GM18868 (cell line): ENCODE measurements at regions not wholly inside any gene's neighbourhood (a gene's known extent, or its start where the extent isn't known, plus 50 kb on each side); places are given as distances from the start of the nearest gene placed in this dataset.

Experiments
- ATAC-seq: cut with Tn5 transposase; IDR thresholded peaks from one replicate; pipeline ENCODE4 v1.9.1; 2021; ENCODE audit warnings: mild to moderate bottlenecking, moderate library complexity; ENCODE audit not compliant: unreplicated experiment

DNA sequence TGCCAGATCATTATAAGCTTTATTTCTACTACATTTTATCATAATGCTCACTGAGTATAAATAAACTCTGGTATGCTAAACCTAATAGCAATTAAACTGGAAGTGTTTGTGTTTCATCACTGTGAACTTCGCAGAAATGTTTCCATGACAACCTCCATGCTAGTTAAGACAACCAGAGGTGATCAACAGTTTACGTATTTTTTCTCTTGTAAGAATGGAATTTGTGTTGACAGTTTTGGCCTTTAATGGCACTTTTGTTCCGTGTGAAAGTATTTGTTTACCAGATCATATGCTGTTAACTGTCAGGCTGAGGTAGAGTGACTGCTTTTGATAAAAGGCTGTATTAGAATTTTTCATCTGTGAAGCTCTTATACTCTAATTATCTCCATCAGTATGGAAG lies 212.1 kb upstream of the PPP1R3A start:
- ATAC-seq = no peak

DNA sequence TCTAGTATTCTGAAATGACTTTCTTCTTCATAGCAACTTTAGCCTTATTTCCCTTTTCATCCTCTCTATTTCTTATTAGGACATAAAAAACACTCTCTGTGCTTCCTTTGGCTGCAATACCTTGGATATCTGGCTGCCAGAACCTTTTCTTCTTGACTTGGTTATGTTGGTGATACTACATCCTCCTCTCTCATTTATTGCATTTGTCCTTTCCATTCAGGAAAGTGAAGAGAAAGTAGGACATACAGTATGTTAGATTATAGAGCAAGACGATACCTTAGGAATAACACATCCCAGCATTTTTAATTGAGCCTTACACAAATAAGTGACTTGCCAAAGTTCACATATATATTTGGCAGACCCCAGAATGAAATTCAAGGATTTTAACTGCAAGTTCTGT lies 210.1 kb upstream of the PPP1R3A start:
- no peak for ATAC-seq

DNA sequence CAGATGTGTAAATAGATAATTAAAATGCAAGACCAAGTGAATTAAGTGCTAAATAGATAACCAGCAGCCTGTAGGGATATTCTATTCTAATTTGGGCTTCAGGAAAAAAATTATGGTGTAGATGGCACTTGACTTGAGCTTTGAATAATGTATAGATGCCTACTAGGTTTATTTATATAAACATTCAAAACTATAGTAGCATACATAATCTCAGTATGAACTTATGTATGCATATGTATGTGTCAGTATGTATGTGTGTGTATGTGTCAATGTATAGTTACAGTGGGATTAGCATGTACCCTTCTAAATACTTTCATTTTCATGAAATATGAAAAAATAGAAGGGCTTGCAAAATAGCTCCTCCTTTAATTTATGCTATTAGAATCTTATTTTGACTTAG lies 207.3 kb upstream of the PPP1R3A start:
- ATAC-seq = no peak

- ATAC-seq = no peak
Observed at GRCh38 chr7:114112806-114113205, 194.0 kb upstream of the PPP1R3A start.

- no peak for ATAC-seq
Observed at GRCh38 chr7:114110666-114111065, 191.9 kb upstream of the PPP1R3A start.

- no peak for ATAC-seq
Observed at GRCh38 chr7:114109721-114110120, 190.9 kb upstream of the PPP1R3A start.

DNA sequence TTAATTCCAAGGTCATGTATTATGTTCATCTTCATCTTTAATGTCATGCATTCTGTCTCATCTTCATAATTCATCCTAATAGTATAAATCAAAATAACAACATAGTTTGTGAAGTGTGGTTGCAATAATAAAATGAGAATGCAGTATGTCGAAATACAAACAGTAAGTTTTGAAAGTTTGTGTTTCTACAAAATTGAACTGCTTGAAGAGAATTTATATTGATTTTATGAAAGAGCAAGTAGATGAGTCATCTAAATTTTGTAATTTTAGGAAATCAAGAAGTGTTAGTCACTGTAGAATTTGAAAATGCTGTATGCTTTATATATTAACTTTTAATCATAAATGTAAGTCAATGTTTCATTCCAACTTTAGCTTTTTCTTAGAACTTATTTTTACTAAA lies 190.5 kb upstream of the PPP1R3A start:
- no peak for ATAC-seq

DNA sequence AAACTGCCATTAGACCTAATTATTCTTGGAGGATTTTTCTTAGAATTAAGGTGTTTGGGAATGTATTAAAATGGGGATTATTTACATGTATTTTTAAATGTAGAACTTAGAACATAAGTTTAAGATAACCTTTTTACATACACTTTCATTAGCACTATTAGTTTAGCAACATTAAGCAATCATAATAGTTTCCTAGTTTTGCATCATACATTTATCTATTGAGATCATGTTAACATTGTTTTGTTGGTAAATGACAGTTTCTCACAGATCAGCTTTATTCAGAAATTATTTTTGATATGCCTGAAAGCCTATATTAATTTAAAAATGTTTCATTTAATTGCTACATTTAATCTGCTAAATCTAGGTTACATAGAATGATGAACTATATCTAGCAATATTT lies 189.7 kb upstream of the PPP1R3A start:
- no peak for ATAC-seq

DNA sequence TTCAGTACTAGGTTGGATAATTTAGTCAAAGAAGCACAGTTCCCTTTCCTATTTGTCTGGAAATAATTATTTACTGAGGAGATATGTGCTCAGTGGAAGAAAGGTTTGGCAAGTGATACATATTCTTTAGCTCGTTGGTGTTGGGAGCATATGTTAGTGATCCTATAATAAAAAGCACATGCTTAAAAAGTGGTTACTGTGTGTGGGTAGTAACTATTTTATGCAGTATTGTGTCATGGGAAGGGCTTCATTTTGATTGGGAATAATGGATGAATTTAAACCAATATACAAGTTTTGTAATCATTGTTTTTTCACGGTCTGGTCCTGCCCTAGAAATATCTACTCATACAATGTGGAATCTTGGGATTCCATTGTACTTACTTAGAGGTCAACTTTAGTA lies 188.7 kb upstream of the PPP1R3A start:
- no peak for ATAC-seq

DNA sequence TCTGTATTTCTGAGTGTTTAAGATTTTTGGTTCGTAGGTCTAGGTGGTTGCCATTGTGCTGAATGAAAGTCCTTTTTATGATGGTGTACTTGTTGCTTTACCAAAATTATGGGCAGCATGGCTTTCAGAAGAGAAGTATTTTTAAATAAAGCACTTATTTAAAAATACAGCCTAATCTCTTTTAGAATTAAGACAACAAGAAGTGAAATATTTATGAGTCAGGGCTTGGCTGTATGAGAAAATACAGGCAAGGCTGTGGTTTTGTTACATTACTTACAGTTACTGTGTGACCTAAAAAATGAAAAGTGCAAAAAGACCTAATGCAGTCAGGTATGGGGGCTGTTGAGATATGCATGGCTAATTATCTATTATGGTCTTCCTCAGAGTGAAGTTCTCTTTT lies 185.2 kb upstream of the PPP1R3A start:
- ATAC-seq = no peak

GRCh38 chr7:114102996-114103395 lies 184.2 kb upstream of the PPP1R3A start:
- no peak for ATAC-seq

- no peak for ATAC-seq
Observed at GRCh38 chr7:114102131-114102530, 183.3 kb upstream of the PPP1R3A start.

DNA sequence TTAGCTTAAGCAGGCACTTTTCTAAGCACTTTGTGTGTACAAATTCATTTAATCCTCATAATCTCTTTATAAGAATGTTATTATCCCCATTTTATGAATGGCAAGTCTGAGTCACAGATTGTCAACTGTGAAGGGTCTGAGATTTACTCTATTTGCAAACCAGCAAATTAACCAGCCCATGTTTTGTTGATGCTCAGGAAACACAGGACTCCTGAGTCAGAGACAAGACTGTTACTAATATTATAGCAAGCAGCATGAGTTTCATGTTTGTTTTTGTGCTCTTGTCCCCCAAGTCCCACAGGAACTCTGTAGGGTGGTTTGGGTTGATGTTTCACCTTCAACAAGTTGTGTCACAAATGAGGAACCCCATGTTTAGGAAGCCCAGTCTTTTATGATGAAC lies 182.0 kb upstream of the PPP1R3A start:
- no peak for ATAC-seq

GRCh38 chr7:114099337-114099736 lies 180.5 kb upstream of the PPP1R3A start:
- ATAC-seq = no peak

- no peak for ATAC-seq
Observed at GRCh38 chr7:114095885-114096284, 177.1 kb upstream of the PPP1R3A start.

DNA sequence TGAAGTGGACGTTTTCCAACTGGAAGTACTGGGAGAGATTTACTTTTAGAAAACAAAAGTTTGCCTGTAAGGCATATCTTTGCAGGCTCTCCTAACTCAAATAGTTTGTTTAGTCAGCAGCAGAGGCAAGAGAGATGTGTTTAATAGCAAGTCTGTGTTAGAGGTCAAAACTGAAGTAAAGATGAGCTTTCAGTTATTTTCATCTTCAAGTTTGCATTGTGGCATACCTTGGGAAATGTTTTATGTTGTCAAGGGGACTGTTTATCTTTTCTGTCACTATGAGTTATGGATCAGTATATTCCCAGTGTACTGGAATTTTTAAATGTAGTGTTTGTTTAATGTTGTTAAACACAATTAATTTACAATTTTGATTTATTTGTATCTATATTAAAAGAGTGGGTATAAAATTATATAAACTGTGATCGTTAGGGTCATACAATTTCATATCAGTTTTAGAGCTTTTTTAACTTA lies 169.7 kb upstream of the PPP1R3A start:
- no peak for ATAC-seq

GRCh38 chr7:114087653-114088469 lies 169.1 kb upstream of the PPP1R3A start:
- no peak for ATAC-seq

GRCh38 chr7:114086914-114087652 lies 168.3 kb upstream of the PPP1R3A start:
- no peak for ATAC-seq

DNA sequence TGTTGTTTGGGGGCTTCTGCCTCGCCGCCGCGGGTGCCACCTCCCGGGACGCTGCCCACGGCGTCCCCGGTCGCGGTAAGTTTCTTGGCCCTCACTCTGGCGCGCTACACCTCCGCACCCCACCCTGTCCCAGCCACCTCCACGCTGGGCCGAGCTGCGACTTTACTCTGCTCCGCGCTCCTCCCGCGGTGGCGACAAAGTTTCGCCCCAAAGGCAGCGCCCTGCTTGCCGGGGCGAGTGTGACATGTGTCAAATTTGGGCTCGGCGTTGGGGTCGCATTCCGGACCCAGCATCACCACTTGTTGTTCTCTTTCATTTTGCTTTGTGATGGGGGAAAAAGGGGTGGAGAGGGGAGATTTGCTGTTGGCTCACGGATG lies 167.7 kb upstream of the PPP1R3A start:
- no peak for ATAC-seq

GRCh38 chr7:114085592-114086501 lies 167.0 kb upstream of the PPP1R3A start:
- ATAC-seq = peak; percentile 34

DNA sequence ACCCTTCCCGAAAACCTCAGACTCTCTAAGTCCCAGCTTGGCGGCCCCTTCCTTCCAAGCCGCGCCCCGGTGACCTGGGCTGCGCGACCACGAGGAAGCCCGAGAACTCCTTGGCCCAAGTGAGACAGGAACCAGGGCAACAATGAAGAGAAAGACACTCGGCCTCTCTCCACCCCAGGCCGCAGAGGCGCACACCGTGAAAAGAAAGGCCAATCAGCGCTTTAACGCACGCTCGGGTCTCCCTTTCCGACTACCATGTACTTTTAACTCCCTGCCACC lies 166.4 kb upstream of the PPP1R3A start:
- peak; percentile 24 for ATAC-seq
